Stimulated activated naive B cell treated with anti-CD40 and anti-IgM and Interleukin-4, amounts not matched to agents 10 μg/mL and 1 μg/mL and 100 μg/mL, for 72 hours (primary cell): ENCODE measurements at regions not wholly inside any gene's neighbourhood (a gene's known extent, or its start where the extent isn't known, plus 50 kb on each side); places are given as distances from the start of the nearest gene placed in this dataset.

ENCODE experiments used
- ATAC-seq, 2 donors: fragments of 150-1000 bp; cut with Tn5 transposase; replicated peaks; 2 replicates each; pipeline ENCODE4 v1.10.0; 2021; ENCODE audit warnings: moderate library complexity in 1 of 2
- DNase-seq: peaks from one replicate; pipeline ENCODE4 v3.0.0; 2021
- H3K27ac Mint-ChIP-seq: one replicate; pipeline ENCODE4 v1.8.0; 2022; ENCODE audit warnings: mild to moderate bottlenecking, mixed read lengths
- H3K27me3 Mint-ChIP-seq, 2 donors: one replicate each; pipeline ENCODE4 v1.8.0; 2022; ENCODE audit warnings: mixed read lengths in 2 of 2
- H3K36me3 Mint-ChIP-seq, 2 donors: one replicate each; pipeline ENCODE4 v1.8.0; 2022; ENCODE audit warnings: mixed read lengths in 2 of 2, mild to moderate bottlenecking in 1 of 2
- H3K4me1 Mint-ChIP-seq, 2 donors: one replicate each; pipeline ENCODE4 v1.8.0; 2022; ENCODE audit warnings: mixed read lengths in 2 of 2, mild to moderate bottlenecking in 1 of 2
- H3K4me3 Mint-ChIP-seq, 2 donors: one replicate each; pipeline ENCODE4 v1.8.0; 2022; ENCODE audit warnings: mild to moderate bottlenecking in 2 of 2, mixed read lengths in 2 of 2, moderate library complexity in 1 of 2
- H3K9me3 Mint-ChIP-seq, 2 donors: one replicate each; pipeline ENCODE4 v1.8.0; 2022; ENCODE audit warnings: mixed read lengths in 2 of 2, mild to moderate bottlenecking in 1 of 2

DNA sequence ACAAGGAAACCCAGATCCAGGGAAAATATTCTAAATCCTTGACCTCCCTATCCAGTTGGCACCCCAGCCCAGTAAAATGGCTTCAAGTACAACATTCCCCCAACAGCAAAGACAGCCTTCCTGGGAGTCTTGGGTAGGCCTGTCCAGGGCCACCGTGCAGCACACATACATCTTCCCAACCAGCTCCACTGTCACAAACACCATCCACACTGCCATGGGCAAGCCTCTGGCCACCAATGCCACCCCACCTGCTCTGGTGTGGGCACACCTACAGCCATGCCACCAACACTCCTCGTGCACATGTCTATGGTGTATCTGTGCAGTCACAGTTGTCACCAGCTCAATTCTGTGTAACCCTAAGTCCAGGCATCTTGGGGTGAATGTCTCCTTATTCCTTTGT lies 193.2 kb downstream of the DAD1 start:
- no peak for DNase-seq
- Mint-ChIP-seq H3K27me3 (peaks cover 0 to 7% of the 10 kb centered on the region in 2 donors), H3K27ac (peak overlapping the region; percentile 34), H3K4me1 (peaks cover 41 to 59% of the 10 kb centered on the region in 2 donors), H3K4me3 (no peak overlapping the region), H3K36me3 (peaks cover 1 to 4% of the 10 kb centered on the region in 2 donors), H3K9me3 (peaks cover 0 to 1% of the 10 kb centered on the region in 2 donors)
- ATAC-seq: no peak

- Mint-ChIP-seq H3K4me1 (peaks cover 52 to 71% of the 10 kb centered on the region in 2 donors), H3K36me3 (peaks cover 1 to 4% of the 10 kb centered on the region in 2 donors), H3K27me3 (peaks cover 0 to 7% of the 10 kb centered on the region in 2 donors), H3K27ac (peak overlapping the region; percentile 80), H3K9me3 (peaks cover 0 to 1% of the 10 kb centered on the region in 2 donors), H3K4me3 (no peak overlapping the region)
- DNase-seq (no peak), ATAC-seq (no peak)
These were observed 194.4 kb downstream of the DAD1 start for GRCh38 chr14:22394616-22395015.

DNA sequence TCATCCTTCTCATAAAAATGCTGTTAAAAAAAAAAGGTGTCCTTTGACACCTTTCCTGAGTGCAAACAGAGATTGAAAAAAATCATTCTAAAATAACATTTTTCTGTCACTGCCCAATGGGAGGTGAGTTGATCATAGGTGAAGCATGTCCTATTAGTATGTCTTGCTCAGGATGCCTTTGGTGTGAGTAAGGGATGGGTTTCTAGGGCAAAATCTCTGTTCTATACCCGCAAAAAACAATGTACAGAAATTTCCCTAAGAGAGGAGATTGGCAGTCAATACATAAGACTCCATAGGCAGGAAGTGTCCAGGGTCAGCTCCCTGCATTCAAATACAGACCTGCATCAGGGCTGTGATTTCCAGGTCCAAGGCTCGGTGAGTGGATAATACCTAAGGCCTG lies 195.2 kb downstream of the DAD1 start:
- no peak overlapping the region for H3K4me3 Mint-ChIP-seq
- no peak overlapping the region for H3K27ac Mint-ChIP-seq
- ATAC-seq (no peak), DNase-seq (no peak)
- H3K36me3 Mint-ChIP-seq: peaks cover 1 to 4% of the 10 kb centered on the region in 2 donors
- peaks cover 0 to 1% of the 10 kb centered on the region in 2 donors for H3K9me3 Mint-ChIP-seq
- peaks cover 0 to 7% of the 10 kb centered on the region in 2 donors for H3K27me3 Mint-ChIP-seq
- H3K4me1 Mint-ChIP-seq: peaks cover 54 to 79% of the 10 kb centered on the region in 2 donors

DNA sequence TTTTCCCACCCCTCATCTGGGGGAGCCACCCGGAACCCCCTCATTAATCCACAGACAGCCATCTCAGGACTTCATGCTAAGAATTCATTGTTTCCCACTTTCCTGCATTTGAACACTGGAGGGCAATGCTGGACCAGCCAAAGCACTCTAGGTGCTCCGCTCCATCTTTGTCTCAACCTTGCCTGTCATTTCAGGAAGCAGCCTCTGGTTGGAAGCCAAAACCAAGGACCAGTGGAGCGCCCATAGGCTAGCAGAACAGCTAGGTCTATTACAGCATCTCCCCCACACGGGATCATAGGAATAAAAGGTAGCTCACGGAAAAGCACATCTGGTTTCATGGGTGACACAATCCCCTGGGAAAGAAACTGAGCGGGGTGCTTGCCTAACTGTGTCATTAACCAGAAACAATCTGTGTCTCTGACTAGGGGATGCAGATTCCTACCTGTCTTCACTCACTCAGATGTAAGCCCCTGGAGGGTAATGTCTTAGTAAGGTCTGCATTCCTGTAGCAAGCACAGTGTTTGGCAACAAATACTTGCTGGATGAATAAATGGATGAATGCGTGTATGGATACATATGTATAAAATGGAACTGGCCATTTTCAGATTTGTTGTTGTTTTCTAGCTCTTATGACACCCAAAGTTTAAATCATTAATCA lies 197.0 kb downstream of the DAD1 start:
- H3K27me3 Mint-ChIP-seq: peaks cover 0 to 7% of the 10 kb centered on the region in 2 donors
- H3K9me3 Mint-ChIP-seq: peaks cover 0 to 1% of the 10 kb centered on the region in 2 donors
- ATAC-seq (peak; percentile 33 to 45), DNase-seq (peak; percentile 58)
- peaks cover 1 to 4% of the 10 kb centered on the region in 2 donors for H3K36me3 Mint-ChIP-seq
- H3K4me3 Mint-ChIP-seq: peak overlapping the region; percentile 58 to 67
- H3K4me1 Mint-ChIP-seq: peaks cover 63 to 90% of the 10 kb centered on the region in 2 donors
- H3K27ac Mint-ChIP-seq: peak overlapping the region; percentile 94

GRCh38 chr14:22390824-22391461 lies 198.1 kb downstream of the DAD1 start:
- H3K4me1 Mint-ChIP-seq: peaks cover 65 to 89% of the 10 kb centered on the region in 2 donors
- peak overlapping the region; percentile 94 for H3K27ac Mint-ChIP-seq
- H3K9me3 Mint-ChIP-seq: peaks cover 0 to 1% of the 10 kb centered on the region in 2 donors

GRCh38 chr14:22390195-22390594 lies 198.8 kb downstream of the DAD1 start:
- Mint-ChIP-seq H3K27me3 (no peaks in the 10 kb centered on the region), H3K4me3 (no peak overlapping the region), H3K27ac (peak overlapping the region; percentile 89)

More at GRCh38 chr14:22390824-22391461, 198.1 kb downstream of the DAD1 start:
- ATAC-seq: peak; percentile 79 to 81
- DNase-seq: peak; percentile 50
- H3K36me3 Mint-ChIP-seq: peaks cover 1 to 2% of the 10 kb centered on the region in 2 donors
- H3K4me3 Mint-ChIP-seq: peak overlapping the region; percentile 2 to 14
- peaks cover 0 to 3% of the 10 kb centered on the region in 2 donors for H3K27me3 Mint-ChIP-seq

GRCh38 chr14:22388669-22389595 lies 200.1 kb downstream of the DAD1 start:
- Mint-ChIP-seq H3K4me3 (no peak overlapping the region), H3K27ac (peak overlapping the region; percentile 87), H3K36me3 (peaks cover 0 to 1% of the 10 kb centered on the region in 2 donors), H3K27me3 (no peaks in the 10 kb centered on the region), H3K9me3 (no peaks in the 10 kb centered on the region), H3K4me1 (peaks cover 73 to 96% of the 10 kb centered on the region in 2 donors)
- DNase-seq: no peak
- ATAC-seq: no peak

More at GRCh38 chr14:22390195-22390594, 198.8 kb downstream of the DAD1 start:
- DNase-seq (no peak), ATAC-seq (no peak)
- peaks cover 0 to 1% of the 10 kb centered on the region in 2 donors for H3K36me3 Mint-ChIP-seq
- peaks cover 0 to 1% of the 10 kb centered on the region in 2 donors for H3K9me3 Mint-ChIP-seq
- peaks cover 68 to 93% of the 10 kb centered on the region in 2 donors for H3K4me1 Mint-ChIP-seq

DNA sequence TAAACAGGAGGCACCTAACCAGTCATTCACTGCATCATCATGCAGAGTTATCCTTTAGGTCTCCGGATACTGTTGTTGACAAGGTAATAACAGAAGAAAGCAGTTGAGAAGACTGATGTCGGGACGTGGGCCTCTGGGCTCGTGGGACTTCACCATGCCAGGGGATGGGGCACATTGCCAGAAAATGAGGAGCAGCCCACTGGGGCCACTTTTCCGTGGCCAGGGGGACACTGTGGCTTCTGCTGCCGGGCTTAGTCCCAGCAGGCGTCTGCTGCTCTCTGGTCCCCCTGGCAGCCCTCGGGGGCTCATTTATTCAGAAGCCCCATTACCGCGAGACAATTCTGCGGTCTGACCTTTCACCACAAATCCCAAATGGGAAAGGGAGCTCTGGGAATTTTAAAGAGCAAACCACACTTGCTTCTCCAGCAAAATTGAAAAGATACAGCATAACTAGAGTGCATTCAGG lies 201.2 kb downstream of the DAD1 start:
- Mint-ChIP-seq H3K4me3 (no peak overlapping the region), H3K27ac (peak overlapping the region; percentile 87), H3K36me3 (peaks cover 0 to 1% of the 10 kb centered on the region in 2 donors), H3K9me3 (no peaks in the 10 kb centered on the region), H3K4me1 (peaks cover 78 to 99% of the 10 kb centered on the region in 2 donors), H3K27me3 (no peaks in the 10 kb centered on the region)
- DNase-seq: no peak
- ATAC-seq: no peak

GRCh38 chr14:22386924-22387775 lies 201.9 kb downstream of the DAD1 start:
- Mint-ChIP-seq H3K27ac (peak overlapping the region; percentile 87), H3K4me1 (peaks cover 80 to 99% of the 10 kb centered on the region in 2 donors), H3K4me3 (no peak overlapping the region), H3K36me3 (peaks cover 0 to 1% of the 10 kb centered on the region in 2 donors), H3K9me3 (no peaks in the 10 kb centered on the region), H3K27me3 (no peaks in the 10 kb centered on the region)
- DNase-seq: peak; percentile 75
- ATAC-seq: peak in 1 of 2 donors; percentile 25

DNA sequence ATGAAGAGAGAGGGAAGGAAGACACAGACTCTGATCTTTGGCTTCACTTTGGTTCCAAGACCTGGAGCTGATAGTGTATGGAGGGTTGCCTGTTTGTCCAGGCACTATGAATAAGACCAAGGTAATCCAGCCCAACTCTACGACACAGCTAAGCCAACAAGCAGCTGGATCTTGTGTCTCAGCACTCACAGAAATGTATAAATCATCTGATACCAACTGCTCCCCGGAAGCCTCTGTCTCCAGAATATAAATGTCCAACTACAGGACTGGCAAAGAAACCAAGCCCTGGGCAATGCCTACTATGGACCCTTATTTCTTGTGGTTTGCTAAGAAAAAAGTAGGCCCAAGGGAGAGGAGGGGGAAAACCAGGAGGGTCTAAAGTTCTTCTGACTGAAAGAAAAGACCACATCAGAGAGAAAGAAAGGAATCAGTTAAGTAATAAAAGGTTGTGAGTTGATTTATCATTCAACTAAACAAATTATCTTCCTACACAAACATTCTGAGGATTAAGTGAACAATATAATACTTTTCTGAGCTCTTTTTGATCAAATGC lies 204.0 kb downstream of the DAD1 start:
- ATAC-seq: no peak
- Mint-ChIP-seq H3K9me3 (no peaks in the 10 kb centered on the region), H3K4me3 (peak overlapping the region in 1 of 2 donors; percentile 55), H3K36me3 (no peaks in the 10 kb centered on the region), H3K4me1 (peaks cover 68 to 99% of the 10 kb centered on the region in 2 donors), H3K27ac (peak overlapping the region; percentile 97), H3K27me3 (no peaks in the 10 kb centered on the region)
- no peak for DNase-seq

- peaks cover 62 to 90% of the 10 kb centered on the region in 2 donors for H3K4me1 Mint-ChIP-seq
- no peaks in the 10 kb centered on the region for H3K9me3 Mint-ChIP-seq
- ATAC-seq: peak in 1 of 2 donors; percentile 12
- H3K27me3 Mint-ChIP-seq: no peaks in the 10 kb centered on the region
- peak overlapping the region; percentile 52 to 70 for H3K4me3 Mint-ChIP-seq
- DNase-seq: no peak
- peak overlapping the region; percentile 97 for H3K27ac Mint-ChIP-seq
- no peaks in the 10 kb centered on the region for H3K36me3 Mint-ChIP-seq
These were observed 204.9 kb downstream of the DAD1 start for GRCh38 chr14:22384167-22384549.

- peak overlapping the region; percentile 97 for H3K27ac Mint-ChIP-seq
- DNase-seq (peak; percentile 84), ATAC-seq (peak; percentile 80 to 87)
- H3K4me1 Mint-ChIP-seq: peaks cover 61 to 85% of the 10 kb centered on the region in 2 donors
- H3K9me3 Mint-ChIP-seq: no peaks in the 10 kb centered on the region
- H3K36me3 Mint-ChIP-seq: no peaks in the 10 kb centered on the region
- H3K4me3 Mint-ChIP-seq: peak overlapping the region; percentile 52 to 70
- no peaks in the 10 kb centered on the region for H3K27me3 Mint-ChIP-seq
These were observed 205.4 kb downstream of the DAD1 start for GRCh38 chr14:22383515-22384166.
